SK-N-SH (cell line): ENCODE measurements at regions not wholly inside any gene's neighbourhood (a gene's known extent, or its start where the extent isn't known, plus 50 kb on each side); places are given as distances from the start of the nearest gene placed in this dataset.

ENCODE experiments used
- CTCF ChIA-PET: fragments of 300-600, 350-600 bp; formaldehyde crosslinking; extraction: SDS; loops from one replicate; lab custom pipeline; 2021; lab: Yijun Ruan, JAX
- POLR2A ChIA-PET: fragments of 350-600 bp; sonication (Branson Sonifier 250); formaldehyde crosslinking; extraction: SDS; loops from one replicate; lab custom pipeline; 2020; ENCODE audit warnings: antibody characterized with exemption, inconsistent platforms; lab: Yijun Ruan, JAX
- DNase-seq: peaks from one replicate; pipeline ENCODE4 v3.0.0; 2012
- H2AFZ ChIP-seq: fragments of 200-600 bp; sonication (generic); 2 replicates; pipeline ENCODE4 v1.8.1; 2016; ENCODE audit warnings: antibody characterized with exemption, mild to moderate bottlenecking, low read depth
- H3F3A ChIP-seq: fragments of 200-600 bp; sonication (generic); replicated peaks from 2 replicates; pipeline ENCODE3; 2016; ENCODE audit warnings: antibody characterized with exemption, mild to moderate bottlenecking; ENCODE audit not compliant: insufficient read depth
- H3K27ac ChIP-seq, 2 experiments: fragments of 200-500 bp in 1 of 2; fragments of 200-600 bp in 1 of 2; sonication (Bioruptor generic) in 1 of 2; sonication (generic), shearing (Covaris generic) in 1 of 2; 2 replicates each; pipeline versions ENCODE4 v1.5.1 to v1.6.1; 2014 to 2016; ENCODE audit warnings: low read depth in 2 of 2, inconsistent platforms in 1 of 2, low read length in 1 of 2, mild to moderate bottlenecking in 1 of 2, mixed read lengths in 1 of 2
- H3K27me3 ChIP-seq: fragments of 200-600 bp; sonication (generic), shearing (Covaris generic); 2 replicates; pipeline ENCODE4 v1.6.1; 2016; ENCODE audit warnings: mixed run types; ENCODE audit not compliant: insufficient read depth
- H3K36me3 ChIP-seq, 2 experiments: fragments of 200-500 bp in 1 of 2; fragments of 200-600 bp in 1 of 2; sonication (Bioruptor generic) in 1 of 2; sonication (generic) in 1 of 2; replicated peaks in 1 of 2; 2 replicates each; pipeline versions ENCODE3 to v1.5.1; 2014 to 2016; ENCODE audit warnings: low read length in 1 of 2, mild to moderate bottlenecking in 1 of 2; ENCODE audit not compliant: insufficient read depth in 2 of 2, control insufficient read depth in 1 of 2
- H3K4me1 ChIP-seq, 2 experiments: fragments of 200-500 bp in 1 of 2; fragments of 200-600 bp in 1 of 2; sonication (Bioruptor generic) in 1 of 2; sonication (generic), shearing (Covaris generic) in 1 of 2; 2 replicates each; pipeline versions ENCODE4 v1.5.1 to v1.6.1; 2014 to 2016; ENCODE audit warnings: low read depth in 1 of 2, low read length in 1 of 2, mixed run types in 1 of 2; ENCODE audit not compliant: insufficient read depth in 2 of 2, control insufficient read depth in 1 of 2
- H3K4me2 ChIP-seq: fragments of 200-600 bp; sonication (generic), shearing (Covaris generic); 2 replicates; pipeline ENCODE4 v1.6.1; 2017; ENCODE audit warnings: mixed run types
- H3K4me3 ChIP-seq, 2 experiments: fragments of 200-500 bp in 1 of 2; fragments of 200-600 bp in 1 of 2; sonication (Bioruptor generic) in 1 of 2; sonication (generic), shearing (Covaris generic) in 1 of 2; 2 replicates each; pipeline versions ENCODE4 v1.5.1 to v1.8.1; 2014 to 2016; ENCODE audit warnings: low read depth in 2 of 2, inconsistent platforms in 1 of 2, low read length in 1 of 2, mild to moderate bottlenecking in 1 of 2, mixed read lengths in 1 of 2, moderate library complexity in 1 of 2
- H3K79me2 ChIP-seq: fragments of 200-600 bp; sonication (generic); 2 replicates; pipeline ENCODE4 v1.8.1; 2017; ENCODE audit warnings: mild to moderate bottlenecking; ENCODE audit not compliant: insufficient read depth
- H3K9ac ChIP-seq: fragments of 200-600 bp; sonication (generic); 2 replicates; pipeline ENCODE4 v1.6.1; 2017; ENCODE audit warnings: mixed run types
- H3K9me2 ChIP-seq: fragments of 200-600 bp; sonication (generic); 2 replicates; pipeline ENCODE4 v1.6.1; 2017; ENCODE audit warnings: mixed run types
- H3K9me3 ChIP-seq: fragments of 200-600 bp; sonication (generic); 2 replicates; pipeline ENCODE4 v1.6.1; 2017; ENCODE audit warnings: mixed run types, mild to moderate bottlenecking, moderate library complexity
- H4K20me1 ChIP-seq: fragments of 200-600 bp; sonication (generic); 2 replicates; pipeline ENCODE4 v1.6.1; 2017; ENCODE audit warnings: mild to moderate bottlenecking, mixed run types; ENCODE audit not compliant: insufficient read depth
- ELF1 ChIP-seq: IDR thresholded peaks from 2 replicates; pipeline ENCODE4 v1.4.0; 2012
- EP300 ChIP-seq, 2 experiments: IDR thresholded peaks; 2 replicates each; pipeline versions ENCODE4 v1.4.0 to v1.6.1; 2012; ENCODE audit warnings: borderline replicate concordance in 1 of 2, low read depth in 1 of 2, low read length in 1 of 2
- EZH2phosphoT487 ChIP-seq: fragments of 200-600 bp; sonication (generic); IDR thresholded peaks from 2 replicates; pipeline ENCODE4 v1.6.1; 2017; ENCODE audit warnings: low read depth, mixed run types, mild to moderate bottlenecking, antibody characterized with exemption, moderate library complexity, borderline replicate concordance
- GABPA ChIP-seq: IDR thresholded peaks from 2 replicates; pipeline ENCODE4 v1.4.0; 2012; ENCODE audit warnings: low read depth, mild to moderate bottlenecking
- GATA2 ChIP-seq: sonication (generic); formaldehyde crosslinking; IDR thresholded peaks from 2 replicates; pipeline ENCODE4 v1.5.0; 2020; ENCODE audit warnings: mild to moderate bottlenecking, missing genetic modification reagents
- IRF3 ChIP-seq: fragments of 150-350 bp; IDR thresholded peaks from 2 replicates; pipeline ENCODE4 v1.6.1; 2016; ENCODE audit warnings: mild to moderate bottlenecking, low read depth, low read length
- JUND ChIP-seq: IDR thresholded peaks from 2 replicates; pipeline ENCODE4 v1.4.0; 2012
- MXI1 ChIP-seq: IDR thresholded peaks from 2 replicates; pipeline ENCODE4 v1.6.1; 2012; ENCODE audit warnings: mild to moderate bottlenecking, low read depth, low read length, improper control_type of control experiment
- NRF1 ChIP-seq: IDR thresholded peaks from 2 replicates; pipeline ENCODE4 v1.6.1; 2012; ENCODE audit warnings: low read depth, mild to moderate bottlenecking, low read length
- POLR2AphosphoS5 ChIP-seq: IDR thresholded peaks from 2 replicates; pipeline ENCODE4 v1.6.1; 2012; ENCODE audit warnings: low read depth, low read length
- RCOR1 ChIP-seq: fragments of 150-350 bp; IDR thresholded peaks from 2 replicates; pipeline ENCODE4 v1.6.1; 2017; ENCODE audit warnings: antibody characterized with exemption, low read length
- RFX5 ChIP-seq: IDR thresholded peaks from 2 replicates; pipeline ENCODE4 v1.6.1; 2012; ENCODE audit warnings: mild to moderate bottlenecking, improper control_type of control experiment, low read length
- RXRA ChIP-seq: IDR thresholded peaks from 2 replicates; pipeline ENCODE4 v1.4.0; 2012; ENCODE audit warnings: low read depth, mild to moderate bottlenecking, borderline replicate concordance
- USF1 ChIP-seq: IDR thresholded peaks from 2 replicates; pipeline ENCODE4 v1.4.0; 2012; ENCODE audit warnings: low read depth, borderline replicate concordance
- ZBTB33 ChIP-seq: IDR thresholded peaks from 2 replicates; pipeline ENCODE4 v1.4.0; 2012; ENCODE audit warnings: low read depth, borderline replicate concordance
- WGBS: methylation state at CpG from one replicate; pipeline ENCODE4 v1.1.6; 2017; ENCODE audit warnings: low lambda C conversion rate; 5-methylcytosine and 5-hydroxymethylcytosine counted together

GRCh38 chr1:102630041-102630440, 478.3 kb downstream of the COL11A1 start (continued):
- TF ChIP-seq IRF3 (no peak), NRF1 (no peak), RXRA (no peak), ELF1 (no peak), EZH2phosphoT487 (no peak), MXI1 (no peak), USF1 (no peak), POLR2AphosphoS5 (no peak)

GRCh38 chr1:102628109-102628613, 480.2 kb downstream of the COL11A1 start:
- POLR2A ChIA-PET = no interaction called here
- H3K9me3 ChIP-seq = no peaks in the 10 kb centered on the region
- 0 out of 2 replicates have a peak overlapping the region, but pooled peaks have one; percentile 52 for H3K4me2 ChIP-seq
- peaks cover 0 to 6% of the 10 kb centered on the region in 2 experiments; a peak in 2 of 4 replicates for H3K4me1 ChIP-seq
- H3K4me3 ChIP-seq = peak overlapping the region; percentile 4 to 14; a peak in 3 of 4 replicates
- peak; percentile 34; the same call in 1 of the 2 replicates for TF ChIP-seq MXI1
- no peak for TF ChIP-seq POLR2AphosphoS5
- TF ChIP-seq GATA2 (CRISPR knock-in tag) = 0 out of 2 replicates have a peak, but pooled peaks have one; percentile 11
- no peaks in the 10 kb centered on the region for H3K36me3 ChIP-seq
- 13% methylated on average over 5 of the region's 5 CpGs for WGBS
- CTCF ChIA-PET = interaction anchor here (0.8 to 1.4 kb wide), 7 partner anchors 9 to 833 kb away, joined by 3 to 6 read pairs (median 4); no protein-coding TSS in a partner anchor
- peak overlapping the region in 1 of 2 experiments; percentile 72; a peak in 2 of 4 replicates for H3K27ac ChIP-seq
- H3K9ac ChIP-seq = no peak overlapping the region
- no peaks in the 10 kb centered on the region for H3F3A ChIP-seq
- H3K27me3 ChIP-seq = no peaks in the 10 kb centered on the region
- H2AFZ ChIP-seq = peak overlapping the region; percentile 63; the same call in 1 of the 2 replicates
- no peaks in the 10 kb centered on the region for H3K79me2 ChIP-seq
- H4K20me1 ChIP-seq = no peaks in the 10 kb centered on the region
- DNase-seq = peak; percentile 22
- no peaks in the 10 kb centered on the region for H3K9me2 ChIP-seq

- no peak overlapping the region for H3K9ac ChIP-seq
- H3K4me2 ChIP-seq = no peak overlapping the region
- H3K27ac ChIP-seq = peak overlapping the region in 1 of 2 experiments; percentile 72; a peak in 2 of 4 replicates
- ChIA-PET POLR2A (no interaction called here), CTCF (interaction anchor here (1.0 to 1.2 kb wide), 2 partner anchors 16 to 834 kb away, joined by 3 read pairs; no protein-coding TSS in a partner anchor)
- H3K36me3 ChIP-seq = no peaks in the 10 kb centered on the region
- H3K4me1 ChIP-seq = peaks cover 0 to 6% of the 10 kb centered on the region in 2 experiments; a peak in 2 of 4 replicates
- TF ChIP-seq GABPA (no peak), ZBTB33 (no peak), EP300 (IDR thresholded peaks at IDR 0.05; ENCODE audit: borderline replicate concordance in 1 of 2, low read depth in 1 of 2, low read length in 1 of 2) (no peak), RCOR1 (no peak), RFX5 (no peak), GATA2 (CRISPR knock-in tag) (no peak; the same call in 1 of the 2 replicates), JUND (no peak), IRF3 (no peak), USF1 (no peak)
- H3K27me3 ChIP-seq = no peaks in the 10 kb centered on the region
- no peaks in the 10 kb centered on the region for H3K9me3 ChIP-seq
- no peaks in the 10 kb centered on the region for H4K20me1 ChIP-seq
- WGBS = 47% methylated on average over 2 of the region's 2 CpGs
- H2AFZ ChIP-seq = peak overlapping the region; percentile 33; the same call in 1 of the 2 replicates
- H3K79me2 ChIP-seq = no peaks in the 10 kb centered on the region
- no peaks in the 10 kb centered on the region for H3K9me2 ChIP-seq
- no peaks in the 10 kb centered on the region for H3F3A ChIP-seq
- H3K4me3 ChIP-seq = no peak overlapping the region
- DNase-seq = no peak
These were observed 481.2 kb downstream of the COL11A1 start for GRCh38 chr1:102627145-102627544.
